HG03060 (cell line): ENCODE measurements at regions not wholly inside any gene's neighbourhood (a gene's known extent, or its start where the extent isn't known, plus 50 kb on each side); places are given as distances from the start of the nearest gene placed in this dataset.

Source experiments
- ATAC-seq: cut with Tn5 transposase; IDR thresholded peaks from one replicate; pipeline ENCODE4 v1.9.1; 2021; ENCODE audit warnings: low read depth, moderate number of reproducible peaks; ENCODE audit not compliant: unreplicated experiment

DNA sequence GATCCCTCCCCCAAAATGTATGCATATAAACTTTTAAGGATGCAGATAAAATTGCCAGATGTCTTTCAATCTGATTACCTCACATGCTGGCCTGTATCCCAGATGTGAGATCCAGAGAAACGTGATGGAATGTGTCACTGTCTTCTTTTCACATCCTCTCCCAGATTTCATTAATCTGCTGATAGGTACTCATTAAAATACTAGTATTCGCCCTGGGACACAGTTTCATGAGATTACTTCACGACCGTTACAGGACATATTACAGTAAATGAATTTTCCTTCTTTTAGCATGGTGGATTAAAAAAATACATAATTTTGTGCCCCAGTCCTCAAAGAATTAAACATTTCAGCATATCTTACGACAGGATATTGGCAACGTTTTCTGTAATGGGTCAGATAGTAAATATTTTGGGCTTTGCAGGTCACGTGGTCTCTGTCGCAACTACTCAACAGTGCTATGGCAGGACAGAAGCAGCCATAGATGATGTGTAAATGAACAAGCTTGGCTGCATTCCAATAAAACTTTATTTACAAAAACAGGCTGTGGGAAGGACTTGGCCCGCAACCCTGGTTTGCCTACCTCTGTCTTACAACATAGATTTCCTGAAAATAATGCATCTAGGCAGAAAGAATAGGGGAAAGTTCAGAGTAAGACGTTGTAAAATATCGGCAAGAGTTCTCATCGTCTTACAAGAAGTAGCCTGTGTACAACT lies 156.0 kb upstream of the DIO3 start:
- no peak for ATAC-seq

GRCh38 chr14:101406921-101407320 lies 154.4 kb upstream of the DIO3 start:
- no peak for ATAC-seq

DNA sequence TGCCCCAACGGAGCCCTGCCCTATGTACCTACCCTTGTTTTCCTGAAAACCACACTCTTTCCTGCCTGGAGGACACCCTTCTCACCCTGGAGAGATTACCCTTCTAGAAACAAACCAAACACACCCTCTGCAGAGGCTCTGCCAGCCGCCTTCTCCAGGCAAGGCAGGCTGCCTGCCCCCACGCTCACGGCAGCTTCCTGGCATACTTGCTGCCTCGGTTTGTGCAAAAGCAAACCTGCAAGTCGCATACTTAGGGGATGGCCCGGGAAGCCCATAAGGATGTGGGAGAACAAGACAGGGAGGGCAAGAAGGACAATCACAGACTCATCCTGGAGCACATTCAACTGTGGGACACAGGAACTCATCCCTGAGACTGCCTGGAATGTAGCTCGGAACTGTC lies 154.0 kb upstream of the DIO3 start:
- ATAC-seq: no peak

DNA sequence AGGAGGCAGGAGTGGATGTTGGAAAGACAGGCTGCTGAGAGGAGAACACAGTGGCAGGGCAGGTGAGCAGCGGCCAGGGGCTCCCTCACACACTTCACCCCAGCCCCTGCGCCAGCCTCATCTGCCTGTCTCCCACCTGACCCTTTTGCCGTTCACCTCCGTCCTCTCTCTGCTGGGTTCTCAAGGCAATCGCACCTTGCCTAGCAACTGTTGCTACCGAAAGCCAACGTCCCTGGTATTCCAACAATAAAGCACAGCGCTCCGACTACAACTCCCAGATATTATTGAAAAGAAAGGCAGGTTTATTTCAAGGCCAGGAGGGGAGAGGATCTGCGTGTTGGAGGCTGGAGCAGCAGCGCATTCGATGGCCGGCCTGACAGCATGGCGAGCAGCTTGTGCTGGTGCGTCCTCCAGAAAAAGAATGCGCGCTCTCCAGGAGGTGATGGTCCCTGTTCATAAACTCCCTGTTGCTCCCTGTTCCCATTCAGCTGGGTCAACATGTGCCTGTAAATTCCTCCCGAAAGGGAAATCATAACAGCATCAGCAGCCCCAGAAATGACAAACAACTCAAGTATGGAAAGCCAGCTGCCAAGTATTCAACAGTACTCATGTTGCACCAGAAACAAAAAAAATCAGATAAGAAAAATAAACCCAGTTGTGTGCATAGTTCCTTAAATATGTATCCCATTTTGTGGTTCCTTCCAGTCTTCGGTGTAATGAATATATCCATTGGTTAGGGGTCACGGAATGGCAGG lies 153.0 kb upstream of the DIO3 start:
- no peak for ATAC-seq

GRCh38 chr14:101409006-101409543 lies 152.2 kb upstream of the DIO3 start:
- ATAC-seq: no peak

DNA sequence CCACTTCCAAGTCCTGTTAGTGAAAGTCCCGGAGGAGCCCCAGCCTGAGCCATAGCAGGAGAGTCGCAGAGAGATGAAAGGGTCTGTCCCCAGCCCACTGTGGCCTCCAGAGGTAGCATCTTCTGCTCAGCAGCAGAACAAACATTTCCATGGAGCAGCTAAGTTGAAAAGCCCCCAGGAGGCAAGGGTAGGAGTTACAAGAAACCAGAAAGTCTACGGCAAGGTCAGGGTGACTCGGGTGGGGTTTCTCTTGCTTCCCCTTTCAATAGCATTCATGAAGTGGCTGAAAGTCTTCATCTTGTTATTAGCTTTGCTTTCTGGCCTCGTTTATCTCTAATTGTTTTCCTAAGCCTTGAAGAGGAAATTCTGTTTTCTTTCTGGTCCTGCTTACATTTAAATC lies 151.2 kb upstream of the DIO3 start:
- ATAC-seq: no peak

DNA sequence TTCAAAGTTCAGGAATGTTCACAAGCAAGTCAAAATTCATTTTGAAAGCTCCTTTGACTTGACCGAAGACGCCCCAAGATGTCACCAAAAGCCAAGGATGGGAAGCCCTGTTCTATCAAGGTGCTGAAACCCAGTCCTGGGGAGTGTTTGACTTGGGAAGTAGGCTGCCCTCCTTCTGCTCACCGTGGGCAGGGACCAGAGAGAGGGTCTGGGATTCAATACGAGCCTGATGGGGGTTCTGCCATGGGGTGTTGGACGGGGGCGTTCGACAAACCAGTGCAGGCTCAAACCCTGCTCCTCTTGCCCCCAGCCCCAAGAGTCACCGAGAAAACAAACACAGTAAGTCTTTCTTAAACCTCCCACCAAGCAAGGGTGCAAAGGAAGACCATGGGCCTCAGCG lies 150.1 kb upstream of the DIO3 start:
- no peak for ATAC-seq

GRCh38 chr14:101411779-101412178 lies 149.5 kb upstream of the DIO3 start:
- ATAC-seq: no peak

DNA sequence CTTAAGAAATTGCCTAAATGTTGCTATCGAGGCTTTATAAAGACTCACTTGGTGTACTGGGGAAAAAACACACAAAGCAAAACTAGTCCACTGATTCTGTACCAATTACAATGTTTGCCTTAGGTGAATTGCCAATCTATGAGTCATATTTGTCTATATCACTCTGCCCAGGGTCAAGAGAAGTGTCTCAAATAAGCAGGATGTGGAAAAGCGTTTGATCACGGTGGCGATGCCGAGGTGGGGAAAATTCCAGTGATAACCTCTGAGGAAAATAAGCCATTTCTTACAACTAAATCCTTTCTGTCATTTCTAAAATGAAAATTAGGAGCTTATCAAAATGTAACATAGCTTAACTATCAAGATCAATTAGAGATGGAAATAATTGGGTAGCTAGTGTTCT lies 148.6 kb upstream of the DIO3 start:
- ATAC-seq: no peak

- no peak for ATAC-seq
Measured at GRCh38 chr14:101417434-101417833, 143.9 kb upstream of the DIO3 start.

DNA sequence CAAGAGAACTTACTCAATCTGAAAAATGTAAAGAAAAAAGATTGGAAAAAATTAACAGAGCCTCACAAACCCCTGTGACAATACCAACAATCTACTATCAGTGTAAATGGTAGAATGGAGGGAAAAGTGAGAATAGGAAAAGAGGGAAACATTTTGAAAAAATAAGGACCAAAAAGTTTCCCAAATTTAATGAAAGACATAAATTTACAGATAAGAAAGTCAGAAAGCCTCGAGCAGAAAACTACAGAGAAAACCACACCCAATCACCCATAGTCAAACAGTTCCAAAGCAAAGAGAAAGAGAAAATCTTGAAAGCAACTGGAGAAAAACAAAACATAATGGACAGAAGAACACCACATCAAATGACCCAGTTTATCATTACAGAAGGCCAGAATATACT lies 142.7 kb upstream of the DIO3 start:
- no peak for ATAC-seq

- ATAC-seq: no peak
Measured at GRCh38 chr14:101426466-101426865, 134.8 kb upstream of the DIO3 start.

- no peak for ATAC-seq
Measured at GRCh38 chr14:101428409-101428808, 132.9 kb upstream of the DIO3 start.

DNA sequence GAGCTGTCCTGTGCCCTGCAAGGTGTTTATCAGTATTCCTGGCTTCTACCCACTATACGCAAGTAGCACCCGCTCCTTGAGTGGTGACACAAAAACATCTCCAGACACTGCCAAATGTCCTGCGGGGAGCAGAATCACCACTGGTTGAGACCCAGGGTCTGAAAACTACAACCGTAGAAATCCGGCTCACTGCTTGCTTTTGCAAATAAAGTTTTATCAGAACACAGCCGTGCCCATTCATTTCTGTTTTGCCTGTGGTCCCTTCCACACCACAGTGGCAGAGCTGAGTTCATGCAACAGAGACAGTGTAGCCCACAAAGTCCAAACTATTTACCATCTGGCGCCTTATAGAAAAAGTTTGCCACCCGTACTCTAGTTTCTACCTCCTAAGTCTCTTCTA lies 125.7 kb upstream of the DIO3 start:
- no peak for ATAC-seq

- no peak for ATAC-seq
Measured at GRCh38 chr14:101439023-101439422, 122.3 kb upstream of the DIO3 start.

DNA sequence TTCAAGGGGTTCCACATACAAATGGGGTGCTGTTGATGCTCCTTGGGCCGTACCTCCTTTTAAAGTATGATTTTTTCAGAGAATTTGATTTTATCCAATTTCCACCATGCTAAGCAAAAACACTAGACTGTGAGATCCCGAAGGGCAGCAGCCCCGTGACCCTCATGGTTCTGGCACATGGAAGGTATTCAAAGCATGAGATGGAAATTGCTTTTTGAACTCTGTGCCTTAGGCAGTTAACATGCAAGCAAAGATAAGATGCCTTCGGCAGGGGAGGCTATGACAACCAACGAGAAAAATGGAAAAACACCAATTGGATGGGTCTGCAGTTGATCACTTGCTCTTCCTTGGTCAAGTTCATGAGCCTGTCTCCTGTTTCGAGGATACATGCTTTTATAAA lies 120.8 kb upstream of the DIO3 start:
- ATAC-seq: no peak

DNA sequence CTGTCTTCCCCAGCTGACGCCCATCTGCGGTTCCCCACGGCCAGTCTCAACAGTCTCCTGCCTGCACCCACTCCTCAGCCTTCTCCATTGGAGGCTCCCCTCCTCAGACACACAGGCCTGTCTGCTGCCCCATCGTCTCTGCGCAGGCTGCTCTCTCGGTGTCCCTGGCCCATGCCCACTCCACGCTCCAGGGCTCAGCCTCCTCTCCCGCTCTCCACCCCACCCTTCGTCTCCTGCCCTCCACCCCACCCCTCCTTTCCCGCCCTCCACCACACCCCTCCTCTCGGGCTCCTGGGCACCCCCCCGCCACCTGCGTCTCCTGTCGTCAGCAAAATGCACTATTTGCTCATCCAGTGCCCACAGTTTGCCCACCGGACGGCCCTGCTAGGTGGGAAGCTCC lies 119.6 kb upstream of the DIO3 start:
- ATAC-seq: no peak

GRCh38 chr14:101442451-101442850 lies 118.8 kb upstream of the DIO3 start:
- no peak for ATAC-seq

GRCh38 chr14:101444116-101444515 lies 117.2 kb upstream of the DIO3 start:
- ATAC-seq: no peak

DNA sequence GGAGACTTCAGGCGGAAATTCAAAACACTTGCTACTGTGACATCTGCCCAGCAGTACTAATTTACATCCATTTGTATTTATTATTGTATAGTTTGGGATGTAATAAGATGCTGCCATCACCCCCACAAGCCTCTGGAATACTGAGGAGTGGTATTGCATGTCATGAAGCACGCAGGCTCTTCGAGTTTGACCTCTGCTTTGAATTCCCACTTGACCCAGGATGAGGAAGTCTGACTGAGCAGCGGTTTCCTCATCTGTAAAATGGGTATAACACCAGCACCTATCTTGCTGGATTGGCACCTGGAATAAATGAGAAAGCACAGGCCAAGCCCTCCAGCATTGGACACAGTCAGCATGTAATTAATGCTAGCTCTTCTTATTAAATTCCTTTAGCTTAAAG lies 116.0 kb upstream of the DIO3 start:
- no peak for ATAC-seq

- ATAC-seq: no peak
Measured at GRCh38 chr14:101446387-101446969, 114.8 kb upstream of the DIO3 start.

- no peak for ATAC-seq
Measured at GRCh38 chr14:101449114-101449513, 112.2 kb upstream of the DIO3 start.
